ENCODE measurements at regions not wholly inside any gene's neighbourhood (a gene's known extent, or its start where the extent isn't known, plus 50 kb on each side); places are given as distances from the start of the nearest gene placed in this dataset.
A peak's percentile ranks its signal among the peaks of the same experiment; 100 is the strongest.

DNA sequence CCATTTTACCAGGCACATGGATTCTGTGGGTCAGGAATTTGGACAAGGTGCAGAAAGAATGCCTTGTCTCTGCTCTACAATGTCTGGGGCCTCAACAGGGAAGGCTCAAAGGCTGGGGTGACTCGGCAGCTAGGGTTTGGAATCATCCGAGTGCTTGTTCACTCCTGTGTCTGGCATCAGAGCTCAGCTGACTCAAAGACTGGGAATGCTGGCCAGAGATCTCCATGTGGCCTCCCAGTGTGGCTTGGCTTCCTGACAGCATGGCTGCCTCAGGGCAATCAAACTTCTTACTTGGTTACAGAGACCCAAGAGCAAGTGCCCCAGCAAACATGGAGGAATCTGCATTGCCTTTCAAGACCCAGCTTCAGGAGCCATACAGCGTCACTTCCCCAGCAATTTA is 110.5 kb downstream of the TOMM20 start:
- WGBS (ENCODE audit: insufficient coverage, low coverage, missing lambda C conversion rate), result 43% methylated on average over 3 of the region's 3 CpGs
- no peak overlapping the region for H3K4me3 ChIP-seq
- H3K9me3 ChIP-seq (replicated peaks; ENCODE audit: control insufficient read depth, insufficient read depth, low read depth, low read length), result no peaks in the 10 kb centered on the region
- H3K4me1 ChIP-seq (replicated peaks in 1 of 2; ENCODE audit: control insufficient read depth in 2 of 2, insufficient read depth in 2 of 2, low read length in 2 of 2), result peaks cover 0 to 11% of the 10 kb centered on the region in 2 experiments; a peak in 4 of 5 replicates
- H3K27me3 ChIP-seq (ENCODE audit: control insufficient read depth in 2 of 2, insufficient read depth in 2 of 2, low read length in 2 of 2), result peaks cover 0 to 3% of the 10 kb centered on the region in 2 experiments; a peak in 1 of 5 replicates
- in situ Hi-C loops (cut with MboI), result no loop called here
- no peak for ATAC-seq
- CTCF ChIA-PET (ENCODE audit: low intra/inter-chr PET ratio), result no interaction called here
- FAIRE-seq, result no peak
- H4K20me1 ChIP-seq (replicated peaks; ENCODE audit: control insufficient read depth, insufficient read depth, low read length), result no peaks in the 10 kb centered on the region
- peak overlapping the region; percentile 34; the same call in 1 of the 2 replicates for H2AFZ ChIP-seq (ENCODE audit: low read depth, low read length)
- no peak overlapping the region for H3K4me2 ChIP-seq (ENCODE audit: insufficient read depth, low read length)
- intact Hi-C loops (cut with micrococcal nuclease), result no loop called here
- POLR2A ChIA-PET, result interaction anchor here (0.6 to 1.6 kb wide), 4 partner anchors 10 to 411 kb away, joined by 3 to 6 read pairs (median 4); no protein-coding TSS in a partner anchor
- no peak overlapping the region for H3K27ac ChIP-seq (ENCODE audit: extremely low read depth, low read depth, low read length)
- H3K9me1 ChIP-seq (ENCODE audit: control insufficient read depth, insufficient read depth, low read length), result no peaks in the 10 kb centered on the region
- no peaks in the 10 kb centered on the region for H3K79me2 ChIP-seq (ENCODE audit: control insufficient read depth, insufficient read depth, low read length)
- TF ChIP-seq, protein P1, sequence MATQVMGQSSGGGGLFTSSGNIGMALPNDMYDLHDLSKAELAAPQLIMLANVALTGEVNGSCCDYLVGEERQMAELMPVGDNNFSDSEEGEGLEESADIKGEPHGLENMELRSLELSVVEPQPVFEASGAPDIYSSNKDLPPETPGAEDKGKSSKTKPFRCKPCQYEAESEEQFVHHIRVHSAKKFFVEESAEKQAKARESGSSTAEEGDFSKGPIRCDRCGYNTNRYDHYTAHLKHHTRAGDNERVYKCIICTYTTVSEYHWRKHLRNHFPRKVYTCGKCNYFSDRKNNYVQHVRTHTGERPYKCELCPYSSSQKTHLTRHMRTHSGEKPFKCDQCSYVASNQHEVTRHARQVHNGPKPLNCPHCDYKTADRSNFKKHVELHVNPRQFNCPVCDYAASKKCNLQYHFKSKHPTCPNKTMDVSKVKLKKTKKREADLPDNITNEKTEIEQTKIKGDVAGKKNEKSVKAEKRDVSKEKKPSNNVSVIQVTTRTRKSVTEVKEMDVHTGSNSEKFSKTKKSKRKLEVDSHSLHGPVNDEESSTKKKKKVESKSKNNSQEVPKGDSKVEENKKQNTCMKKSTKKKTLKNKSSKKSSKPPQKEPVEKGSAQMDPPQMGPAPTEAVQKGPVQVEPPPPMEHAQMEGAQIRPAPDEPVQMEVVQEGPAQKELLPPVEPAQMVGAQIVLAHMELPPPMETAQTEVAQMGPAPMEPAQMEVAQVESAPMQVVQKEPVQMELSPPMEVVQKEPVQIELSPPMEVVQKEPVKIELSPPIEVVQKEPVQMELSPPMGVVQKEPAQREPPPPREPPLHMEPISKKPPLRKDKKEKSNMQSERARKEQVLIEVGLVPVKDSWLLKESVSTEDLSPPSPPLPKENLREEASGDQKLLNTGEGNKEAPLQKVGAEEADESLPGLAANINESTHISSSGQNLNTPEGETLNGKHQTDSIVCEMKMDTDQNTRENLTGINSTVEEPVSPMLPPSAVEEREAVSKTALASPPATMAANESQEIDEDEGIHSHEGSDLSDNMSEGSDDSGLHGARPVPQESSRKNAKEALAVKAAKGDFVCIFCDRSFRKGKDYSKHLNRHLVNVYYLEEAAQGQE (IDR thresholded peaks at IDR 0.05; ENCODE audit: borderline replicate concordance), result no peak
- TF ChIP-seq, protein P1 (CRISPR knock-in tag; IDR thresholded peaks at IDR 0.05; ENCODE audit: low read depth), result no peak
- peak in 1 of 3 experiments; percentile 62 for TF ChIP-seq YY1 (IDR thresholded peaks at IDR 0.05; ENCODE audit: borderline replicate concordance in 1 of 3, control insufficient read depth in 1 of 3, extremely low read depth in 1 of 3, insufficient read depth in 3 of 3, insufficient read length in 1 of 3, insufficient replicate concordance in 2 of 3, low read depth in 1 of 3, low read length in 2 of 3)
- BruUV-seq (replicated peaks), result no TSS peak
- no peak for DNase-seq (ENCODE audit: extremely low read depth in 1 of 4, low spot score in 3 of 4)
- no peak overlapping the region for H3K9ac ChIP-seq (ENCODE audit: insufficient read depth in 1 of 2, low read depth in 2 of 2, low read length in 2 of 2)
- H3K36me3 ChIP-seq (ENCODE audit: control insufficient read depth, insufficient read depth, low read length), result no peaks in the 10 kb centered on the region

All from K562 (cell line).